ENCODE measurements at regions not wholly inside any gene's neighbourhood (a gene's known extent, or its start where the extent isn't known, plus 50 kb on each side); places are given as distances from the start of the nearest gene placed in this dataset.
"Not testable (repeated sequence)": the region's sequence is repeated elsewhere in the genome, so short reads cannot be mapped to it uniquely, and the experiment has no call there.

DNA sequence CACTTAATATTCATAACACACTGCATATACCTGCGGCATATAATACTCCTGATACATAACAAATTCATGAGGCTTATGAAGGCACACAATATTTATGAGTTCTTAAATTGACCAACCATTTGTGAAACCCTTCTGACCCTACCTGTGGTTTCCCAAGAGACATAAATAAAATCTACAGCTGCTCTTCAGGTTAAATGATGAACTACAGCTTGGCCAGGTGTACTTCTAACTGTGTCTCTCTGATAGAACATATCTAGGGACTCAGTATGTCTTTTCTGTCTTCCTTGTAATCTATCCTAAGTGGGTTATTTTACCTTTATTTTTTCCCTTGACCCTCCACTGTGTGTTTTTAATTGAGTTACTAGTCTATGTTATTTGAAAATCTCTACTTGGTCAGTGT, 189.9 kb upstream of the UFM1 start:
- DNase-seq (ENCODE audit: low spot score), result no peak

DNA sequence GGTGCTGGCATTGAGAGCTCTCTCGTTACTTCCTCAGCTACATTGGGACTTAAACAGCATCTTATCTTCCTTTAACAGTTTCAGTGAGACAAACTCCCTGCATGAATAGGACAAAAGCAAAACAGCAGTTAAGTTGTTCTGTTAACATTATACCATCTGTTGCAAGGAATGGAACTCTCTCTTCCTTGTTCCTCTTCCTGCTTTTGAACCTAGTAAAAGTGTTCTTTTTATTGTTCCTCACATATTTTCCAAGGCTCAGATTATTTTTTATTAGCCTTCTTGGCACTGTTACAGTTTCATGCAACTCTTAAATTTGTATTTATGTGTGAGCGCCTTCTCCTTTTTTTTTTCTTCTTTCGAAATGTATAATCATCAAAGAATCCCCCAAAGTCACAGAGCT, 202.6 kb upstream of the UFM1 start:
- no peak for DNase-seq (ENCODE audit: low spot score)

DNA sequence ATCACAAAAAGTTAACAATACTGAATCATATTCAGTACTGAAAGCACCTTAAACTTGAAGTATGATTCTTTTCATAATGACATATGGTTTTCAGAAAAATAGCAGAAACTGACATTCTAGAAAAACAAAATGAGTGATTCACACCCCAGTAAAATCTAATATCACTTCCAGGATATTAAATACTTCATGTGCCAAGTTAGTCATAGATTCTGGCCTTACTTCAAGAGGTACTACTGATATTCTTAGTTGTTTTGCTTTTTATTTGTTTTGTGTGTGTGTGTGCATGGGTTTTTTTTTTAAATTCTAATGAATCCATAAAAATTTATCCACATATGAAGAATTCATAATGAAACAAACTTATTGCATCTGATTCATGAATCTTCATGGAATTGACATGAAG, 207.9 kb upstream of the UFM1 start:
- DNase-seq (ENCODE audit: low spot score), result no peak

DNA sequence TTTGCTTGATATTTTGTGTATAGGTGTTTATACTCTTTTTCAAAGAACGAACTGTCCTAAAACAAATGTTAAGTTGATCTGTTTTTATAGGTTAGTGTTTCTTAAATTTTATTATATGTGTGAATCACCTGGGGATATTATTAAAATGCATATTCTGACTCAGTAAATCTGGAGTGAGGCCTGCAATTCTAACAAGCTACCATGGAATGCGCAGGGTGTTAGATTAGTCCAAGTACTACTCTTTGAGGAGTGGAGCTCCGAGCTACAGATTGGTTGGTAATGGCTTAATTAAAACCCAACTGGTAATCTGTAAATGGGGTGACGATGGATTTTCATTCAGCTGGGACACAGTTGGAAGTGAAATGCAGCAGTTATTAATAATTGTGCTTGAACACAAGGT, 214.1 kb upstream of the UFM1 start:
- DNase-seq (ENCODE audit: low spot score), result no peak

DNA sequence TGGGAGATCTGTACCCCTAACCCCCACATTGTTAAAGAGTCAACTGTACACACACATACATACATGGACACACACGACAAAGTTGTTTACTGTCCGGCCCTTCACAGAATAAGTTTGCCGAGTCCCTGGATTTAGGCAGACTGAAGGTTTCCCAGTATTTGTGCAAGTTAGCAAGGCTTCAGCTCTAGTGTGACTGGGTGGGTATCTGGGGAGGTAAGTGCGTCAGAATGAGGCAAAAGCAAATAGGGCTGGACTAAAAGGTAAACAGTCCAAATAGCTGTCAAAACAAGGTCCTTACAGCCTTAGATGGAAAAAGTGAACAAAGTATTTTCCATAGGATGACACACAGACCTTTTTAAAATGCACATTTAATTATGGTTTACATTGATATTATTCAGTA, 228.4 kb upstream of the UFM1 start:
- DNase-seq (ENCODE audit: low spot score), result no peak

DNA sequence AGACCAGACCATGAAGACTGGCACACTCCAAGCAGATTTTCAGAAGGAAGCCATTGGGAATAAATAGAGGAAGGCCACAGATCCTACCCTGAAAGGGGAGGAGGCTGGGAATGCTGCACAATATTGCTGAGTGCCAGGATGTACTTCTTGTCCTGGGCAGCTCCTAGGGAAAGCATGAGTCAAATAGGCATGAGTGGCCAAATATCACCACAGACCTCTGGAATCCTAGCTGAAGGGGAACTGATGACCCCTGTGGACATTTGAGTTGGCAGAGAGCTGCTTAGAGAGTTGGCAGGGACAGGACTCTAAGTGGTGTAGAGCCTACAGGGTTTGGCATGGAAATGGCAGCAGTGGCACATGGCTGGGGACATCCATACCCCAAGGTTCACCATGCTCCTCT, 234.3 kb upstream of the TRPC4 start:
- DNase-seq (ENCODE audit: low spot score), result no peak

DNA sequence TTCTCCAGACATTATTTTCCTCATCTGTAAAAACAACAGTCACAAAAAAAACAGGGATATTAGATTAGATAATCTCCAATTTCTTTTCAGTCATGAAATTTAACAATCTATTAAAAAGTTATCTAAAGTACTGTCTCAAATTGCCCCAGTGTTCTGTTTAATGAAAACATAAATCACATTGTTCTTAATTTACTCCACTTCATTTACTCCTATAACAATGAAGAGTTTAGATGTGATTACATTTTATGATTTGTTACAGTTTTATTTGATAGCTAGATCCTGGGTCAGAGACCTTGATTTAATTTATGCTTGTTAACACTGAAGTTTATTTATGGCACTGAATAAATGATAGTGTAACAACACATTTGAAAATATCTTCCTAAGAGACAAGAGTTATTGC, 230.2 kb upstream of the TRPC4 start:
- DNase-seq (ENCODE audit: low spot score), result no peak

DNA sequence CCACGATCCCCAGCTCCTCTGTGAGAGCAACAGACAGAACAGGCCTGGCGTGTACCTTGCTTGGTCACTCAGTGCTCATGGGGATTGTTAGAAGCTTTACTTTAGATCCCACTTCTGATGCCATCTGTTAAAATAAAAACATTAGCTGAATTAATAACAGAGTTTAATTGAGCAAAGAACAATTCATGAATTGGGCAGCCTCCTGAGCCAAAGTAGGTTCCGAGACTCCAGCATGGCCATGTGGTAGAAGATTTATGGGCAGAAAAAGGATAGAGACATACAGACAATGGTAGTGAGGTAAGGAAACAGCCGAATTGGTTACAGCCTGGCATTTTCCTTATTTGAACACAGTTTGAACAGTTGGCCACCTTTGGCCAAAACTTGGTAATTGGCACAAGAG, 223.9 kb upstream of the TRPC4 start:
- no peak for DNase-seq (ENCODE audit: low spot score)

DNA sequence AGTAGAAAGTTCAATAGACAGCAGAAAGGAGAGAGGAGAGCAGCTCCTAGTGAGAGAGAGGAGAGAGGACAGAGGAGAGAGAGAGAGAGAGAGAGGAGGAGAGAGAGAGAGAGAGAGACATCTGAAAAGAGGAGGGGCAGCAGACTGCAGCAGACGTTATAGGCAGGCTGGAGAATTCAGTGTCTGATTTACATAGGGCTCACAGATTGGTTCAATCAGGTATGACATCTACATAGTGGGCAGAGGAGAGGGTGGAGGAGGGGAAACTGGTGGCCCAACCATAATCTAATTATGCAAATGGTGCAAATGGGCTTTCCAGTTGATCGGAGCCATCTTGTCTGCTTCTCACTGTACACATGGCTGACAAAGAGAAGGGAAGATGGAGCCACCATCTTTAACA, 221.3 kb upstream of the TRPC4 start:
- DNase-seq (ENCODE audit: low spot score), result no peak

DNA sequence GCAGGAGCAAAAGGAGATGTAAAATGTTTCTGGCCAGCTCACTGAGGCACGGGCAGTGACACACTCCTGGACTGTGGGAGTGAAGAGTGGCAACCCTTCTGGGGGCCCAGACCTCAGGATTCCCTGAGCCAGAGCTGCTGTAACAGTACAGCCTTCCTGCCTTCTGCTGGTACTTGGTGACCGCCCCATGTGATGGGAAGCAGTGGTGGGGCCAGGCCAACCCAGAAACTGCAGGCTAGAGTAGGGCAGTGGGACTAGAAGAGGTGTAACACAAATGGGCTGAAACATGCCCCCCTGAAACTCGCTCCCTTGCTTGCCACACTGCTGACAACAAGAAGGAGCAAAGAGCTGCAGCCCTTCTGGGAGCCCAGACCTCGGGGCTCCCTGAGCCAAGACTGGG, 217.1 kb upstream of the TRPC4 start:
- DNase-seq (ENCODE audit: low spot score), result no peak

DNA sequence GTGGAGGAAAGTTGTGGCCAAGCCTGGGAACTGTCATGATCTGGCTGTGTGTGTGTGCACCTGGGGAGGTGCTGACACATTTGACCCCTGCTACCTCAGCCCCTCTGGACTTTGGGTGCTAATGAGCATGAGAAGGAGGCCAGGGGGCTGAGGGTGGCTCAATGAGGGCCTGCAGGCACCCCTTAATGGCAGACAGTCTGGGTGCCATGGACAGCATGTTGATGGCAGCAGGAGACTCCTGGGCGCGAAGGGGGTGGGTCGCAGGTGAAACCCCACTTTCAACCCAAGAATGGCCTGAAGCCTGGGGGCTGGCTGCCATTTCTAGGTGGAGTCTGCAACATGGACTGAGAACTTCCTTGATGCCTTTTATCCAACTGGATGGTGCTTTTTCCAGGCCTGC, 216.4 kb upstream of the TRPC4 start:
- no peak for DNase-seq (ENCODE audit: low spot score)

DNA sequence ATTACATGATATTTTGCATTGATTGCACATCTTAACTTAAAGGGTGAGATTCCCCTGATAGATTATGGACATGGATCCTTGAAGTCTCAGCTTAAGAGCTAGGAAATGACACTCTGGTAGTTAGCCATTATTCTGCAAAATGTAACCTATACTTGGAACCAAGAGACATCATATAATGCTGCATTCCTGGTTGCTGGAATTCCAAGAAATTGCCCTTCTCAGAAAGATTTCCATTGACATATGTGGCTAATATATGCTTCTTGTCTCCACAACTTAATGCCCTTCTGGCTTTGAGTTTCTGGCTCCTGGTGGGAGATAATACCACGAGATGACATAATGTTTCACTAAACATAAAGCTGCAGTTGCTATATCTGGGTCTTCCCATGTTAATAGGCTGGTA, 204.4 kb upstream of the TRPC4 start:
- no peak for DNase-seq (ENCODE audit: low spot score)

DNA sequence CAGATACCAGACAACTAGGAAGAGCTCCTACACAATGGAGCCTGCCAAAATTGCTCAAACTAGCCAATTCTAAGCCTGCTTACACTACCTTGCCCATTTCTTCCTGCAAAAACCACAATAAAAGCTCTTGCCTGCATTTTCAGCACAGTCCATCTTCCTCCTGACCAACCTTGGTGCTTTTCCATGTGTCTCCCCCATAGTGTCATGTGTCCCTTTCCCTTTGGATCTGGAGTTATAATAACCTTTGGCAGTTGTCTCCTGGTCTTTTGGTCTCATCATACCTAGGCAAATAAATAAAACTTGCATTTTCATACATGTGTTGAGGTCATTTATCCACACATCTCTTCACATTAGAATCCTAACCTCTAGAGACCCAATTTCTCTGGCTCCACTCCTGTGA, 203.1 kb upstream of the TRPC4 start:
- no peak for DNase-seq (ENCODE audit: low spot score)

DNA sequence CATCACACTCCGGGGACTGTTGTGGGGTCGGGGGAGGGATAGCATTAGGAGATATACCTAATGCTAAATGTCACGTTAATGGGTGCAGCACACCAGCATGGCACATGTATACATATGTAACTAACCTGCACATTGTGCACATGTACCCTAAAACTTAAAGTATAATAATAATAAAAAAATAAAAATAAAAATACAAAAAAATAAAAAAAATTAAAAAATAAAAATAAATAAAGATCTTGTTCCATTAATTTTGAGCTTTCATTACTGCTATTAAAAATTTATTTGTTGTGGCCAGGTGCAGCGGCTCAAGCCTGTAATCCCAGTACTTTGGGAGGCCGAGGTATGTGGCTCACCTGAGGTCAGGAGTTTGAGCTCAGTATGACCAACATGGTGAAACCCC, 201.8 kb upstream of the TRPC4 start:
- not testable (repeated sequence) for DNase-seq (ENCODE audit: low spot score)

DNA sequence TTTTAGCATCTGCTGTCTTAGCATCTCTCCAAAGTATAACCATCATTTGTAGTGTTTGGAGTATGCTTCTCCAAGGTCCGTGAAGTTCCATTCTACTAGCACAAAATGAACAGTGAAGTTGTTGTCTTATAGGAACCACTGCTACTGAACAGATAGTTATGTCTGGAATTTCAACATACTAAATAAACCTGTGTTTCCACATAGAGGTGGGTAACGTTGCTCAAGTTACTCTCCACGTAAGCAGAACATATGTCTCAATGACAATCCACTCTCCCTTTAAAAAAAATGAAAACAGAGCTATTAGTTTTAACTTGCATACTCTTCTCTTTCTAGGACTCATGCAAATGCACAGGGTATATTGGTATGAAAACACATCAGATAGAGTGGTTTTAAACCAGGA, 184.3 kb upstream of the TRPC4 start:
- DNase-seq (ENCODE audit: low spot score), result no peak

DNA sequence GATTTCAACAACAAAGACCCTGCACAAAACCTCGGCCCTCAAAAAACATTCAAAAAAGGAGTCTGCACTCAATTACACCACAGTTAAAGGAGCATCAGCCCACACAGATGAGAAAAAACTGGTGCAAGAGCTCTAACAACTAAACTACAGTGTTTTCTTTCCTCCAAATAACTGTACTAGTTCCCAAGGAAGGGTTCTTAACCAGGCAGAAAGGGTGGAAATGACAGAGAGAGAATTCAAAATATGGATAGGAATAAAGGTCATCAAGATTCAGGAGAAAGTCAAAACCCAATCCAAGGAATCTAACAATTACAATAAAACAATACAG, 176.4 kb upstream of the TRPC4 start:
- DNase-seq (ENCODE audit: low spot score), result no peak

DNA sequence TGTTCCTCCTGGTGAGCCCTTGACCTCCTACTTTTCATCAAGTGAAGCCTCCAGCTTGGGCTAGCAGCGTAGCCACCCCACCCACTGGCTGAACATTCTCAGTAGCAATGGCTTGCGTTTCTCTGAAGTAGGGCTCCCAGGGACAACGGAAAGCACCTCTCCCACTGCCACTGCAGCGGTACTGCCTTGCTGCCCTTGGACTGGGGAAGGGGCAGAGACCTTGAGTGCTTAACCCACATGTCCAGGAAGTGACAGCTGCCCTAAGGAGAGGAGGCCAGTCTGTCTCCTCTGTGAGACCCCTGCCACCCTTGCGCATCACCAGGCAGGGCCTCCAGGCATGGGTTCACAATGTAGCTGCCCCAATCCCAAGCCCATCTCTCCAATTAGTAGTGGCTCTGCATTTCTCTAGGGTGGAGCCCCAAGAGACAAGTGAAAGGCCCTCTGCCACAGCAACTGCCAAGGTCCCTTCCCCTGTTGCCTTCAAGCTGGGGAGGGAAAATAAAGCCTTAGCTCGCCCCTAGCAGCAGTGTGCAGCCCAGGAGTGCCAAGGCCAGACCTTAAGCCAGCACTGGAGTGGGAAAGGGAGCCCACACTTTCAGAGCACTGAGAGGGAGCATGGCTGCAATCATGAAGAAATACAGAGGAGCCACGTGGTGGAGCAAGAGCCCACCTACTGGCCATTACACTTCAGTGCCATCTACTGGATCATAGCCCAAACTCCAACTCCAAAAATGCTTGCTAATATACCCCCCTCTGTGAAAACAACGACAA, 175.9 kb upstream of the TRPC4 start:
- DNase-seq (ENCODE audit: low spot score), result no peak

DNA sequence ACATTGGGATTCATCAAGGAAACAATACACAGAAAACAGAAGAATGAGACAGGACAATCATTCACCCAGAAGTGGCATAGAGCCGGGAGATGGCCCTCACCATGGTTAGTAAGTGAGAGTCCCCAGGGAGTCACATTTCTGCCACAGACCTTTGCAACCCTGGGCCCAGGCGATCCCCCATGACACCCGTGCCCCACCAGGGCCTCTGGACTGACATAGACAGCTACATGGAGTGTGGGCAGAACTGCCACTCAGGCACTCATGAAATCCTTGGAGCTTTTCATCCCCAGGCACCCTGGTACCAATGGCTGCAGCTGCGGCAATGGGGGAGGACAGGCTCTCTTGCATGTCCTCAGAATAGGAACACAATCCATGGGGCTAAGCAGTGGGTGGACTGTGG, 174.5 kb upstream of the TRPC4 start:
- DNase-seq (ENCODE audit: low spot score), result no peak

DNA sequence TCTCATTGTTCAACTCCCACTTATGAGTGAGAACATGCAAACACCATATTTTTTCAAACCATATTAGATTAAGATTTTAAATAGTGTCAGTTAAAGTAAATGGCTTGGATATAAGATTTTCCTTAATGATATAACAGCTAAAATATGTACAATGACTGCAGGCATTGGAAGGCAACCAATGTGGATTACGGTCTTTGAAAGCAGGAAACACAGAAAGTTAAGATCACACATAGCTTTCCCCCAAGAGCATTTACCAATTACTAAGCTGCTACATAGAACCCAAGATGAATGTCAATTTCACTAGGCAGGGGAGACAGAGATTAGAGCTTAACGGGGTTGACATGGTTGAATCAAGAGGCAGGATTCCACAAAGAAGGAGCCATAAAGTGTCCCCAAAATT, 173.2 kb upstream of the TRPC4 start:
- no peak for DNase-seq (ENCODE audit: low spot score)

DNA sequence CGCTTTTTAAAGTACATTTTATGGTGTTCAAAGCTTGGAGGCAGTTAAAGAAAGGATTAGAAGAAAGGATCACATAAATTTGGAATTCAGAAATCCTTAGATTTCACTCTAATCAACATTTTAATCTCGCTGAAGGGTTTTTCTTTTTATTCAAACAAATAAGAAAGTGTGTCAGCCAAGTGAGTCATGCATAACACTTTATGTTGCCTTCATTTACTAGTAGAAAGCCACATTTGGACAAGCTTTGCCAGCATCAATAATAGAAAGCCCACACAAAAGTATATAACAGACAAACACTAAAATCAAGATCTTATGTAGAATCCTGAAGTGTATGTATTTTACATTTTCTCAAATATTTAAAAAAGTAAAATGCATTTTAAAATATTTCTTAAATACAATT, 154.9 kb upstream of the TRPC4 start:
- no peak for DNase-seq (ENCODE audit: low spot score)

DNA sequence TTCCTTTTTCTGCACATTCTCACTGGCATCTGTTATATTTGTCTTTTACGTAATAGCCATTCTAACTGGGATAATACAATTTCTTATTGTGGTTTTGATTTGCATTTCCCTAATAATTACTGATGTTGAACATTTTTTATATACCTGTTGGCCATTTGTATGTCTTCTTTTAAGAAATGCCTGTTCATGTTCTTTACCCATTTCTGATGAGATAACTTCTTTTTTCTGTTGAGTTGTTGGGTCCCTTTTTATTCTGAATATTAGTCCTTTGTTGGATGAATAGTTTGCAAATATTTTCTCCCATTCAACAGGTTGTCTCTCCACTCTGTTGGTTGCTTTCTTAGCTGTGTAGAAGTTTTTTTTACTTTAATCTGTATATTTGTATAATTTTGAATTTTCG, 147.7 kb upstream of the TRPC4 start:
- no peak for DNase-seq (ENCODE audit: low spot score)

DNA sequence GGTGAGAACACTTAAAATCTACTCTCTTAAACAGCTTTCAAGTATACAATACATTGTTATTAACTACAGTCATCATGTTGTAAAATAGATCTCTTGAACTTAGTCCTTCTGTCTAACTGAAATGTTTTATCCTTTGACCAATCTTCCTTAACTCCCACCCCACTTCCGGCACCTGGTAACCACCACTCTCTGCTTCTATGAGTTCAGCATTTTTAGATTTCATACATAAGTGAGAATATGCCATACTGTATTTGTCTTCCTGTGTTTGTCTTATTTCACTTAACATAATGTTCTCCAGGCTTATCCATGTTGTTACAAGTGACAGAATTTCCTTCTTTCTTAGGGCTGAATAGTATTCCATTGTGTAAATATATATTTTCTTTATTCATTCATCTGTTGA, 144.1 kb upstream of the TRPC4 start:
- no peak for DNase-seq (ENCODE audit: low spot score)

DNA sequence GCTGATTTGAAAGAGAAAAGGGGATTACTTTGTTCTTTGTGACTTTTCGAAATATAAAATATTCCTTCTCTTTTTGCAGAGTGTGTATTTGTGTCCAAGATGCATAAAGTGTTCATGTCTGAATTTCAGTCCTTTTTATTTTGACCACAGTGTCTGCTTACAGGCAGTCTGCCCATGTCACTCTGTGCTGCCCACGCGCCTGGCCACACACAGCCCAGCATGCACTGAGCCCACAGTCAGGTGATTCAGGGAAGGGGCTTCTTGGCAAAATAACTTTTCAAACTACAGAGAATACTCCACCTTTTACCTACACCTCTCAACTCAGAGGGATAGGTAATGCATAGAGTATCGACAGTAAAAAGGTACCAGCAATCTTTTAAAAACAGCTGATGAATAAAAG, 142.5 kb upstream of the TRPC4 start:
- no peak for DNase-seq (ENCODE audit: low spot score)

DNA sequence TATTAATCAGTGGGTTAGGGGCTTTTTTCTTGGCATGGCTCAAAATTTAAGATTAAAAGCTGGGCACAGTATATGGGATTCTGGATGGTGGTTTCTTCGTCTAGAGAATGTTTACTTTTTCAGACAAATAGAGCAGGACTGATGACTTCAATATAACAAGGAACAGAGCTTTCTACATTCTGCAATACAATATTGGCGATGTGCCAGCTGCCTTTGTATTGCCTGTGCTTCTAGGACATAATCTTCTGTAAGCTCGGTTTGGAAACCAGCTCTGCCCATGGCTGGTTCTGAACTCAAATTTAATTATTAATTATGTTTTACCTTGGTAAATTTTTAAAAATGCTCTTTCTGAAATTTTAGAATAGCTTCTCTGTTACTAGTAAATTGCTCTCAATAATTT, 139.1 kb upstream of the TRPC4 start:
- no peak for DNase-seq (ENCODE audit: low spot score)

DNA sequence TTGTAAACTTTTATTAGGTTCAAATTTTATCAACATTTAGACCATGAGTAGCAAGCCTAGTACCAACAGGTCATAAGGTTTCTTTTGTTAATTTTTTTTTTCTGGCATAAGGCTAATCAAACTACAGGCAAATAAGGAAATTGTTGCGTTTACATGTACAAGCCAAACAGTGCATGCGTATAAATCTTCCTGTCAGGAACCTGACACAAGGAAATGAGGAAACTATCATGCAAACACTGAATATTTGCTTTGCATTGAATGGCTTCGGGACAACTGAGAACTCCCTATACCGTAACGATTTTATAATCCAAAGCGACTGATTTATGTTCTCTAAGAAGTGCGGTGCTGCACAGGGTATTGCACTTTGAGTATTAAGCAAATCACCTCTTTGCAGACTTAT, 133.0 kb upstream of the TRPC4 start:
- DNase-seq (ENCODE audit: low spot score), result no peak
